DND-41 (cell line): ENCODE measurements at regions not wholly inside any gene's neighbourhood (a gene's known extent, or its start where the extent isn't known, plus 50 kb on each side); places are given as distances from the start of the nearest gene placed in this dataset.

Experiments used
- ATAC-seq: fragments of 200-7000 bp; cut with Tn5 transposase; 3 replicates; pipeline ENCODE4 v1.9.1; 2021; ENCODE audit warnings: low read depth; ENCODE audit not compliant: insufficient read depth
- DNase-seq: peaks from one replicate; pipeline ENCODE4 v3.0.0-alpha.2; 2020
- H2AFZ ChIP-seq: 2 replicates; pipeline ENCODE4 v1.6.0; 2012; ENCODE audit warnings: low read depth, low read length
- H3K27ac ChIP-seq: 2 replicates; pipeline ENCODE4 v1.5.1; 2012; ENCODE audit warnings: low read length, inconsistent platforms
- H3K27me3 ChIP-seq: fragments of 200-600 bp; sonication (generic); 2 replicates; pipeline ENCODE4 v1.6.0; 2012; ENCODE audit warnings: low read length, mild to moderate bottlenecking, inconsistent platforms; ENCODE audit not compliant: insufficient read depth, poor library complexity
- H3K36me3 ChIP-seq: 2 replicates; pipeline ENCODE4 v1.5.1; 2012; ENCODE audit warnings: low read length, inconsistent platforms; ENCODE audit not compliant: insufficient read depth
- H3K4me1 ChIP-seq: 2 replicates; pipeline ENCODE4 v1.5.1; 2012; ENCODE audit warnings: mild to moderate bottlenecking, low read length; ENCODE audit not compliant: insufficient read depth
- H3K4me2 ChIP-seq: 2 replicates; pipeline ENCODE4 v1.6.0; 2012; ENCODE audit warnings: mild to moderate bottlenecking, moderate library complexity, low read length, inconsistent platforms; ENCODE audit not compliant: insufficient read depth
- H3K4me3 ChIP-seq, 2 experiments: fragments of 200-600 bp in 1 of 2; shearing (Covaris generic) in 1 of 2; 2 replicates each; pipeline ENCODE4 v1.5.1; 2012 to 2016; ENCODE audit warnings: inconsistent platforms in 2 of 2, low read length in 2 of 2, mild to moderate bottlenecking in 2 of 2, low read depth in 1 of 2, moderate library complexity in 1 of 2
- H3K79me2 ChIP-seq: 2 replicates; pipeline ENCODE4 v1.6.0; 2012; ENCODE audit warnings: low read length, inconsistent platforms; ENCODE audit not compliant: insufficient read depth
- H3K9ac ChIP-seq: 2 replicates; pipeline ENCODE4 v1.6.0; 2012; ENCODE audit warnings: low read depth, mild to moderate bottlenecking, inconsistent platforms, low read length, moderate library complexity
- H3K9me3 ChIP-seq: 2 replicates; pipeline ENCODE4 v1.5.1; 2012; ENCODE audit warnings: low read length, moderate library complexity, mild to moderate bottlenecking, inconsistent platforms; ENCODE audit not compliant: insufficient read depth, severe bottlenecking
- H4K20me1 ChIP-seq: 2 replicates; pipeline ENCODE4 v1.6.0; 2012; ENCODE audit warnings: low read length; ENCODE audit not compliant: insufficient read depth
- EZH2 ChIP-seq: IDR thresholded peaks from 3 replicates; pipeline ENCODE4 v1.6.1; 2012; ENCODE audit warnings: borderline replicate concordance, low read depth, mild to moderate bottlenecking, moderate library complexity, low read length, inconsistent platforms; ENCODE audit not compliant: severe bottlenecking
- TF ChIP-seq, protein P1 (sequence below): IDR thresholded peaks from 2 replicates; pipeline ENCODE4 v1.5.1; 2012; ENCODE audit warnings: borderline replicate concordance, low read length, moderate library complexity, mild to moderate bottlenecking; ENCODE audit not compliant: poor library complexity, severe bottlenecking; ENCODE audit errors: extremely low read depth

DNA sequence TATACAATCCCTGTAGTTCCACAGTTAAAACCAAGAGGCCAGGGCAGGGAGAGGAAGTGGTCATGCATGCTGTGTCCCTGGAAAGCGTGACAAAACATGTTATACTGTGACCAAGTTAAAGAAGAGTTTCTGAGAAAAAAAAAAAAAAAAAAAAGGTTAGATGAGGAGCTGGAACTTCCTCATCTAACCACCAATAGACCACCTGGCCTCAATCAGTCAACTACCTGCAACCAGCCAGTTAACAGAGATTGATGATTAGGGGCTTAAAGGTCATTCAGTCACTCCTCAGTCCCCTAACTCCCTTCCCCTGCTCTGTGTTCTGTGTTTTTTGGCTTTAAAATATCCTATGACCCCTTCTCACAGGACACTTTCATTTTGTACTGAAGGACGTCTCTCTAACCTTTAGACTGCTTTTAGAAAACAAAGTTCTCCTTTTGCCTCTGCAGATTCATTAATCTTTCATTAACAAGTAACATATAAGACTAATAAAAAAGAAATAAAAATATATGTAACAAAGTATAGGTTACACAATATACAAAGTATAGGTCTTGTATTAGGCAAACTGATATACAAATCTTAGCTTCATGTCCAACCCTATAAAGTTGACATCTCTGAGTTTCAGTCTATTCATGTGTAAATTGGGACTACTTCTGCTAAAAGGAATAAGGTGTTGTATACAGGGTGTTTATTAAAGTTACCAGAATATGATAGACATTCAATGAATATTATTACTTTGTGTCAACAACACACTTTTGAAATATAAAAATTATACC lies 179.1 kb upstream of the NDST4 start:
- Histone ChIP-seq H3K27me3 (no peaks in the 10 kb centered on the region), H3K36me3 (no peaks in the 10 kb centered on the region), H3K4me3 (no peak overlapping the region), H2AFZ (peak overlapping the region; percentile 63; the same call in 1 of the 2 replicates), H3K4me2 (peak overlapping the region; percentile 48), H3K9ac (no peak overlapping the region), H3K4me1 (peaks cover 24% of the 10 kb centered on the region), H4K20me1 (no peaks in the 10 kb centered on the region), H3K27ac (peak overlapping the region; percentile 69; the same call in 1 of the 2 replicates), H3K9me3 (no peaks in the 10 kb centered on the region), H3K79me2 (no peaks in the 10 kb centered on the region)
- ATAC-seq (peak; percentile 85), DNase-seq (peak; percentile 63)
- no peak for TF ChIP-seq EZH2
- TF ChIP-seq, protein P1, sequence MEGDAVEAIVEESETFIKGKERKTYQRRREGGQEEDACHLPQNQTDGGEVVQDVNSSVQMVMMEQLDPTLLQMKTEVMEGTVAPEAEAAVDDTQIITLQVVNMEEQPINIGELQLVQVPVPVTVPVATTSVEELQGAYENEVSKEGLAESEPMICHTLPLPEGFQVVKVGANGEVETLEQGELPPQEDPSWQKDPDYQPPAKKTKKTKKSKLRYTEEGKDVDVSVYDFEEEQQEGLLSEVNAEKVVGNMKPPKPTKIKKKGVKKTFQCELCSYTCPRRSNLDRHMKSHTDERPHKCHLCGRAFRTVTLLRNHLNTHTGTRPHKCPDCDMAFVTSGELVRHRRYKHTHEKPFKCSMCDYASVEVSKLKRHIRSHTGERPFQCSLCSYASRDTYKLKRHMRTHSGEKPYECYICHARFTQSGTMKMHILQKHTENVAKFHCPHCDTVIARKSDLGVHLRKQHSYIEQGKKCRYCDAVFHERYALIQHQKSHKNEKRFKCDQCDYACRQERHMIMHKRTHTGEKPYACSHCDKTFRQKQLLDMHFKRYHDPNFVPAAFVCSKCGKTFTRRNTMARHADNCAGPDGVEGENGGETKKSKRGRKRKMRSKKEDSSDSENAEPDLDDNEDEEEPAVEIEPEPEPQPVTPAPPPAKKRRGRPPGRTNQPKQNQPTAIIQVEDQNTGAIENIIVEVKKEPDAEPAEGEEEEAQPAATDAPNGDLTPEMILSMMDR, result no peak

DNA sequence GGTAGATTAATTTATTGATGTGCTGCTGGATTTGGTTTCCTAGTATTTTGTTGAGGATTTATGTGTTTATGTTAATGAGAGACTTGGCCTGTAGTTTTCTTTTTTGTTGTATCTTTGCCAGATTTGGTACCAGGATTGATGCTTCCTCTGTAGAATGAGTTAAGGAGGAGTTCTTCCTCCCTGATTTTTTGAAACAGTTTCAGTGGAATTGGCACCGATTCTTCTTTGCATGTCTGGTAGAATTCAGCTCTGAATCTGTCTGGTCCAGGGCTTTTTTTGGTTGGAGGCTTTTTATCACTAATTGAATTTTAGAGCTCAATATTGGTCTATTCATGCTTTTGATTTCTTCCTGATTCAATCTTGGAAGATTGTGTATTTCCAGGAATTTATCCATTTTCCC lies 174.0 kb upstream of the NDST4 start:
- Histone ChIP-seq H3K4me2 (no peak overlapping the region), H3K27me3 (no peaks in the 10 kb centered on the region), H4K20me1 (no peaks in the 10 kb centered on the region), H3K79me2 (no peaks in the 10 kb centered on the region), H3K4me3 (no peak overlapping the region), H2AFZ (no peak overlapping the region), H3K27ac (no peak overlapping the region), H3K4me1 (peaks cover 14% of the 10 kb centered on the region), H3K36me3 (no peaks in the 10 kb centered on the region), H3K9ac (no peak overlapping the region), H3K9me3 (no peaks in the 10 kb centered on the region)
- ATAC-seq, result no peak
- TF ChIP-seq EZH2, result no peak
- TF ChIP-seq, protein P1, result no peak
- DNase-seq, result no peak

DNA sequence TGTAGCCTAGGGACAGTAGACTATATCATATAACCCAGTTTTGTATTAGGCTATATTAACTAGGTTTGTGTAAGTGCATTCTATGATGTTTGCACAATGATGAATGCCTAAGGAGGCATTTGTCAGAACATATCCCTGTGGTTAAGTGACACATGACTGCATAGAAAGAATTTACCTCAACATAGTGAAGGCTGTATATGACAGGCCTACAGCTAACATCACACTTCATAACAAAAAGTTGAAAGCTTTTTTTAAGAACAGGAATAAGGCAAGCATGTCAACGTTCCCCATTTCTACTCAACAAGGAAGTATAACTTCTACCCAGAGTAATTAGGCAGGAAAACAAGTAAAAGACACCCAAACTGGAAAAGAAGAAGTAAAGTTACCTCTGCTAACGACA lies 165.9 kb upstream of the NDST4 start:
- Histone ChIP-seq H3K4me3 (no peak overlapping the region), H3K36me3 (no peaks in the 10 kb centered on the region), H4K20me1 (no peaks in the 10 kb centered on the region), H3K9ac (no peak overlapping the region), H2AFZ (peak overlapping the region; percentile 61), H3K4me1 (peaks cover 29% of the 10 kb centered on the region), H3K27me3 (no peaks in the 10 kb centered on the region), H3K27ac (peak overlapping the region; percentile 50), H3K4me2 (no peak overlapping the region), H3K79me2 (no peaks in the 10 kb centered on the region), H3K9me3 (no peaks in the 10 kb centered on the region)
- ATAC-seq (peak; percentile 65), DNase-seq (no peak)
- TF ChIP-seq, protein P1, result no peak
- TF ChIP-seq EZH2, result no peak
